Neuron (in vitro differentiated cells): ENCODE measurements at regions not wholly inside any gene's neighbourhood (a gene's known extent, or its start where the extent isn't known, plus 50 kb on each side); places are given as distances from the start of the nearest gene placed in this dataset.
"Not testable (repeated sequence)": the region's sequence is repeated elsewhere in the genome, so short reads cannot be mapped to it uniquely, and the experiment has no call there.

ENCODE experiments used
- H2AFZ ChIP-seq: one replicate; pipeline ENCODE4 v1.6.1; 2013; ENCODE audit warnings: low read depth, mild to moderate bottlenecking, inconsistent platforms, low read length, moderate library complexity
- H3K27me3 ChIP-seq: one replicate; pipeline ENCODE4 v1.6.1; 2013; ENCODE audit warnings: low read length; ENCODE audit not compliant: insufficient read depth
- H3K36me3 ChIP-seq: one replicate; pipeline ENCODE4 v1.6.1; 2013; ENCODE audit warnings: low read length; ENCODE audit not compliant: insufficient read depth
- H3K4me1 ChIP-seq: one replicate; pipeline ENCODE4 v1.6.1; 2013; ENCODE audit warnings: low read length; ENCODE audit not compliant: insufficient read depth
- H3K4me3 ChIP-seq: 2 replicates; pipeline ENCODE4 v1.5.1; 2013; ENCODE audit warnings: mild to moderate bottlenecking, low read length, moderate library complexity
- H3K9me3 ChIP-seq: one replicate; pipeline ENCODE4 v1.6.1; 2013; ENCODE audit warnings: low read length

DNA sequence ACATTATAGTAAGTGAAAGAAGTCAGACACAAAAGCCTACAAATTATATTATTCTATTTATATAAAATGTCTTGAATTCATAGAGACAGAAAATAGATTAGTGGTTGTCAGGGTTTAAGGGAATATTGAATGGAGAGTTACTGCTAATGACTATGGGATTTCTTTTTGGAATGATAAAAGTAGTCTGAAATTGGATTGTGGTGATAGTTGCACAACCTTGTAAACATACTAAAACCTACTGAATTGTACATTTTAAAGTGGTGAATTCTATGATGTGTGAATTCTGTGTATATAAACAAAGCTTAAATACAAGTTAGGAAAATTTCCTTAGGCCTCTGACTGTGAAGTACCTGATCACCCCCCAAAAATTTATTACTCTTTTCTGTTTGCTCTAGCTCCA lies 343.1 kb downstream of the TFAP2B start:
- H3K4me1 ChIP-seq: no peaks in the 10 kb centered on the region
- H3K36me3 ChIP-seq: no peaks in the 10 kb centered on the region
- no peak overlapping the region for H3K4me3 ChIP-seq
- no peaks in the 10 kb centered on the region for H3K27me3 ChIP-seq
- no peaks in the 10 kb centered on the region for H3K9me3 ChIP-seq
- no peak overlapping the region for H2AFZ ChIP-seq

DNA sequence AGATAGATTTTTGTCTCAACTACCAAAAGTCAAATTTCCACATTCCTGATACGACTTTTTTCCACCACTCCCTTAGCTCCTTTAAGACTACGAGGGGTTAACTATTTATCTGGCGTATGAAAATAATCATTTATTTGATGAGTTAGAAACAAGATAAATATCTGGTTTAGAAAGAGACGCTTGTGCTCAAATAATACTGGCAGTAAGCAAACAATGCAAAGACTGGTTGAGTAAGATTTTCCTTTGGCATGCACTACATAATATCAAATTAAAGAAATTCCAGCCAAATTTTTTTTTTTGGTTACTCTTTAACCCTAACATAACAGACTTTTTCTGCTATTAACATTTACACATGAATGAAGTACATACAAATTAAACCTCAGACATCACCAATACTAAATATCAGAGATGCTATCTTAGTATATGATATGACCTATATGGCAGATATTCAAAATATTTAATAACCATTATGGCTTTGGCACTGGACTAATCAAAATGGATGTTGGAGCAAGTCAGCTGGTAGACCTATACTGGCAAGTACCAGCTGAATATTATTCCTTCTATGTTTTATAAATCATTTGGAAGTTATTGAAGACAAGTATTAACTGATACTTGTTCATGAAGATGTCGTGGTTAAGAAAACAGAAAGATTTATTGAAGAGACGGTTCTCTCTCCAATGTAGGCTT lies 345.3 kb downstream of the TFAP2B start:
- Histone ChIP-seq H3K4me1 (no peaks in the 10 kb centered on the region), H3K27me3 (no peaks in the 10 kb centered on the region), H3K36me3 (no peaks in the 10 kb centered on the region)

DNA sequence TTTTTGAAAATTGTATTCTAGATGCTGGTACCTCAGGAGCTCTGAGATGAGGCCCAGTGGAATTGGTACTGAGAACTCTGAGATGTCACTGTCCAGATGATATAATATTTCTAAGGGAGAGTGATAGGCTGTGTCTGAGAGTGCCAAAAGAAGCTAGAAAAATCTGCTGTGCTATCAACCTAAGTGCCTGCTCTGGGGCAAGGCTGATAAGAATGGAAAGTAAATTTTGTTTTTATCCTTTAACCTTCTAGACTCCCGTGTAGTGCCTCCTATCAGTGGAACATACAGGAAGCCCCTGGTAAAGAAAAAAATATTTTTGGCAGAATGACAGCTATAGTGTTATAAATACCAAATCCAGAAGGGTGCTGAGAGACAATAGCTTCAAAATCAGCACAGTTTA lies 348.2 kb downstream of the TFAP2B start:
- Histone ChIP-seq H3K4me3 (no peak overlapping the region), H3K36me3 (no peaks in the 10 kb centered on the region), H3K9me3 (no peaks in the 10 kb centered on the region), H3K4me1 (no peaks in the 10 kb centered on the region), H2AFZ (no peak overlapping the region), H3K27me3 (no peaks in the 10 kb centered on the region)

More for the DNA sequence above, 345.3 kb downstream of the TFAP2B start:
- Histone ChIP-seq H3K4me3 (no peak overlapping the region), H3K9me3 (no peaks in the 10 kb centered on the region), H2AFZ (no peak overlapping the region)

DNA sequence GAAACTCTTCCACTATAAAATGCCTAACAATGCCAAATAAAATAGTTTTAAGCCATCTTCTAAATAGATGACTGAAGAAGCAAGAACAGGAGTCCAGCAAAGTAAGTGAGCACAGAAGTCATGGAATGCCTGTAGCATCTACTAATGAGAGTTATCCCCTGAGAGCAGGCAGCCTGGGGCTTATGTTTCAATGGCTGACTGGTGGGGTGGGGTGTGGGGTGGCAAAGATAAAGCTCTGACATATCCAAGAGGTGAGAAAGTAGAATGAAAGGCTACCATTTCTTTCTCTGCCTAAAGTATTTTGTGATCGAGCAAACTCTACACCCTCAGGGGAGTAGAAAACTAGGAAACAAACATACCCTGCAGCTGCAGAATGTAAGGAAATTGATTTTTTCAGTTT lies 348.8 kb downstream of the TFAP2B start:
- H3K27me3 ChIP-seq: no peaks in the 10 kb centered on the region

DNA sequence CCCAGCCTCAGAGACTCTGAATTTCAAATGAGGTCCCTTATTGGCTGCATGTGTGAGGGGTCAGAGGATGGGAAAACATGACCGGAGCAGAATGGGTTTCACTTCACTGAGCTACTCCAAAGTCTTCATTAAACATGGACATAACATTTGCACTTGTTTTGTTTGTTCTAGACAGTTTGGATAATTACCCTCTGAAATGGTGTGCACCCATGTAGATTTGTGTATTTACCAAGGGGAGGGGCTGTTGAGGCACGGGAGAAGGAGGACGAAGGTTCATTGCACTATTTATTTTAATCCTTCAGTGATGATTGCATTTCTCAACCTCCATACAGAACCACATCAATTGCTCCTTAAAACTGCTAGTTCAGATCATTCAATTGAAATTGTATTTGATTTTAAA lies 364.2 kb downstream of the TFAP2B start:
- Histone ChIP-seq H2AFZ (no peak overlapping the region), H3K27me3 (no peaks in the 10 kb centered on the region), H3K36me3 (no peaks in the 10 kb centered on the region), H3K9me3 (no peaks in the 10 kb centered on the region), H3K4me1 (peaks cover 10% of the 10 kb centered on the region), H3K4me3 (no peak overlapping the region)

More for the DNA sequence above, 348.8 kb downstream of the TFAP2B start:
- Histone ChIP-seq H2AFZ (no peak overlapping the region), H3K36me3 (no peaks in the 10 kb centered on the region), H3K9me3 (no peaks in the 10 kb centered on the region), H3K4me3 (no peak overlapping the region), H3K4me1 (no peaks in the 10 kb centered on the region)

DNA sequence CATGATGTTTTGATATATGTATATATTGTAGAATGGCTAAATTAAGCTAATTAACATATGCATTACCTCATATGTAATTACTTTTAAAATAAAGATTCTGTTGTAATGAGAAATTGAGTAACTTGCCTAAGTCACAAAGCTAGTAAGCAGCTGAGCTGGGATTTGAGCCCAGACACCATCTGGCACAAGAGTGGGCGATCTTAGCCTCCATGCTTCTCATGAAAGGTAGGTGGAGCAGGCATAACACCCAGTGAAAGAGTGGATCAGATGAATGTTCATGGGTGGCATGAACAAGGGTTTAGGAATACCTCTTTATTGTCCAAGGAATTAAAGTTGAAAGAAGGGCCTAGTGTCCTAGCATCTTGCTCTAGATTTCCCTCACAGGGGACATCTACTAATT lies 365.4 kb downstream of the TFAP2B start:
- peaks cover 10% of the 10 kb centered on the region for H3K4me1 ChIP-seq
- no peak overlapping the region for H3K4me3 ChIP-seq
- H3K9me3 ChIP-seq: no peaks in the 10 kb centered on the region
- no peak overlapping the region for H2AFZ ChIP-seq
- H3K27me3 ChIP-seq: no peaks in the 10 kb centered on the region
- no peaks in the 10 kb centered on the region for H3K36me3 ChIP-seq

DNA sequence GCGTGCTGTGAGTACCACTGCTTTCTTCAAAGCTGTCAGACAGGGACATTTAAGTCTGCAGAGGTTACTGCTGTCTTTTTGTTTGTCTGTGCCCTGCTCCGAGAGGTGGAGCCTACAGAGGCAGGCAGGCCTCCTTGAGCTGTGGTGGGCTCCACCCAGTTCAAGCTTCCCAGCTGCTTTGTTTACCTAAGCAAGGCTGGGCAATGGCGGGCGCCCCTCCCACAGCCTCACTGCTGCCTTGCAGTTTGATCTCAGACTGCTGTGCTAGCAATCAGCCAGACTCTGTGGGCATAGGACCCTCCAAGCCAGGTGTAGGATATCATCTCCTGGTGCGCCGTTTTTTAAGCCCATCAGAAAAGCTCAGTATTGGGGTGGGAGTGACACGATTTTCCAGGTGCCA lies 374.5 kb downstream of the TFAP2B start:
- H3K4me1 ChIP-seq, H2AFZ ChIP-seq, H3K4me3 ChIP-seq, H3K9me3 ChIP-seq, H3K36me3 ChIP-seq, H3K27me3 ChIP-seq: not testable (repeated sequence)

DNA sequence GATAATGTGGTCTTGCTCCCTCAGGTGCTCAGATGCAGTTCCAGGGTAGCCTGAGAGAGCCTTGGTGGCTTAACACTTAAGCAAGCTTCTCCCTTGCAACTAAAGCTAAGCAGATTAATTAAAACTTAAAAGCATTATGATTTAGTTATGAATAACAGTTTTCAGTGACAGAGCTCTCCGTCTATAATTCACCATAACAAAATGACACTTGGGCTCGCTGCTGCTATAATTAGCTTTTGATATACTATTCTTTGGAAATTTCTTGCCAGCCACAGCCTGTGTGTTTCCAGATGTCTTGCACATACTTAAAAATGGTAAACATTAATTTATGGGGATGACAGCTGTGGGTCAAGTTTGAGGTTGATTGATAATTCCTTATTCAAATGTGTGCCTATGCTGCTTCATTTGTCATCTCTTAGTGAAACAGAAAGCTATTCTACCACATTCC lies 380.5 kb downstream of the TFAP2B start:
- no peaks in the 10 kb centered on the region for H3K9me3 ChIP-seq
- no peaks in the 10 kb centered on the region for H3K4me1 ChIP-seq
- H3K36me3 ChIP-seq: no peaks in the 10 kb centered on the region
- H3K27me3 ChIP-seq: no peaks in the 10 kb centered on the region
- H3K4me3 ChIP-seq: no peak overlapping the region
- no peak overlapping the region for H2AFZ ChIP-seq

DNA sequence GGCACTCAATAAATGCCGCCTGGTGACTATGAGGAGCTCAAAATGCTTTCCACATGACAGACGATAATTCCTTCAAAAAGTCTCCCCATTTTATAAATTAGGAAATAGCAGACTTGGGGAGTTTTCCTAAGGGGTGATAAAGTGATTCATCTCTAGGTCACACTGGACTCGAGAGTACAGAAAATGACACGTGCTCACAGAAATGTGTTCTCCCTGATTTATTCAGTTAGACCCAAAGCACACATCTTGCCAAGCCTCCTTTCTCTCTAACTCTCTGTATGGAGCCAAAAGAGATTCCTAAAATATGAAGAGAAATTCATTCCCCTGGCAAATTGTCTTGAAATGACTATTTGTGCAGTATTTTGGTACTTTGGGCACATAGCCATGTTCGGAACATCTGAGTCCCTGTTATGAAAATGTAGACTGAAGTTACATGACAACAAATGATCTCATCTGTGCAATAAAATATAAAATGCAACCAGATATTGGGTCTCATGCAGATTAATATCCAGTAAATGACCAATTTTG lies 381.1 kb downstream of the TFAP2B start:
- H2AFZ ChIP-seq: no peak overlapping the region
- no peaks in the 10 kb centered on the region for H3K4me1 ChIP-seq
- no peak overlapping the region for H3K4me3 ChIP-seq
- no peaks in the 10 kb centered on the region for H3K9me3 ChIP-seq
- no peaks in the 10 kb centered on the region for H3K36me3 ChIP-seq
- H3K27me3 ChIP-seq: no peaks in the 10 kb centered on the region

DNA sequence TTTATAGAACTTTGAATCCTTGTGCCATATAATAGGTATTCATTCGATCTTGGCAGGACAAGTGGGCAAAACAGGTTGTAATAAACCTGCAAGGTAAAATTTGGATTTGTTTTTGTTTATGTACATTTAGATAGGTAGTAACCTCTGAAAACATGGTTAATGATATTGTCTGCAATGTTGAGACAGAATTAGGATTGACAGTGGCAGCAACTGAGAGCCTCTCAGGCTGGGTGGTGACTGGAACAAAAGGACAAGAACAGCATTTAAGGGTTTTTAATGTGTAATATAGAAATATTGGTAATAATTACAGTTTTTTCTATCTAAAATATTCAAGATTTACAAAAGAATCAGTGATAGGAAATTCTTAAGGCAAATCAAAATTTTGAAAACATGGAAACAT lies 382.0 kb downstream of the TFAP2B start:
- Histone ChIP-seq H3K9me3 (no peaks in the 10 kb centered on the region), H3K4me1 (no peaks in the 10 kb centered on the region), H3K27me3 (no peaks in the 10 kb centered on the region), H3K4me3 (no peak overlapping the region), H3K36me3 (no peaks in the 10 kb centered on the region), H2AFZ (no peak overlapping the region)

DNA sequence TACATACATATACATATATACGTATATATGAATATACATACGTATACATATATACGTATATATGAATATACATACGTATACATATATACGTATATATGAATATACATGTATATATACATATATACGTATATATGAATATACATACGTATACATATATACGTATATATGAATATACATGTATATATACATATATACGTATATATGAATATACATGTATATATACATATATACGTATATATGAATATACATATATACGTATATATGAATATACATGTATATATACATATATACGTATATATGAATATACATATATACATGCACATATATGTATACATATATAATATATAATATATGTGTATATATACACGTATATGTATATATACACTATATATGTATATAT lies 384.0 kb downstream of the TFAP2B start:
- H3K9me3 ChIP-seq, H3K27me3 ChIP-seq, H2AFZ ChIP-seq, H3K36me3 ChIP-seq, H3K4me3 ChIP-seq, H3K4me1 ChIP-seq: not testable (repeated sequence)

DNA sequence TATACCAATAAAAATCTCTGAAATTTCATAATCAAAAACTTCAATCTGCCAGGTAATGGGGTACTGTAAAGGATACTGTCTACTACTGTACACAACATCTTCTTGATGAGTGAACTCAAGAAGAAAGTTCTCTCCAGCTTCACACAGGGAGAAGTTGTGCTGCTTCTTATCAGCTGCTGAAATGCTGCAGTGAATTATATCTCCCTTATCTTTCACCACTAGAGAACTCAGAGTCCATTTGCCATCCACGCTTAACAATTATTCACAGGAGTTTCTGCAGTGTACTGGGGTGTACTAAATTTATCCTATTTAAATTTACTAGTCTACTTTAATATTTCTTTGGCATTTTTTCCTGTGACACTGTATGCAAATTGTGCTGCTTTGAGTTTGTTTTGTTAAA lies 384.8 kb downstream of the TFAP2B start:
- Histone ChIP-seq H3K36me3 (no peaks in the 10 kb centered on the region), H2AFZ (no peak overlapping the region), H3K4me3 (no peak overlapping the region), H3K27me3 (no peaks in the 10 kb centered on the region), H3K4me1 (no peaks in the 10 kb centered on the region), H3K9me3 (no peaks in the 10 kb centered on the region)

DNA sequence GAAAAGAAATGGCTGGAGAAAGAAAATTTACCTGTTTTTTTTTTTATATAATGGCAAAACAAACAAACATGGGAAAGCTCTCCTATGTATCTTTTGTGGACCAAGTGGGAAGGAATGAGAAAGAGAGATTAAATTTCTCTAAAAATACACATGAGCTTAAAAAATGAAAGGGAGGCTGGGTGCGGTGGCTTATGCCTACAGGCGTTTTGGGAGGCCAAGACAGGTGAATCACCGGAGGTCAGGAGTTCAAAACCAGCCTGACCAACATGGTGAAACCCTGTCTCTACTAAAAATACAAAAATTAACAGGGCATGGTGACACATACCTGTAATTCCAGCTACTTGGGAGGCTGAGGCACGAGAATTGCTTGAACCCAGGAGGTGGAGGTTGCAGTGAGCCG lies 388.0 kb downstream of the TFAP2B start:
- H3K4me1 ChIP-seq, H3K36me3 ChIP-seq, H3K4me3 ChIP-seq, H2AFZ ChIP-seq, H3K27me3 ChIP-seq, H3K9me3 ChIP-seq: not testable (repeated sequence)

DNA sequence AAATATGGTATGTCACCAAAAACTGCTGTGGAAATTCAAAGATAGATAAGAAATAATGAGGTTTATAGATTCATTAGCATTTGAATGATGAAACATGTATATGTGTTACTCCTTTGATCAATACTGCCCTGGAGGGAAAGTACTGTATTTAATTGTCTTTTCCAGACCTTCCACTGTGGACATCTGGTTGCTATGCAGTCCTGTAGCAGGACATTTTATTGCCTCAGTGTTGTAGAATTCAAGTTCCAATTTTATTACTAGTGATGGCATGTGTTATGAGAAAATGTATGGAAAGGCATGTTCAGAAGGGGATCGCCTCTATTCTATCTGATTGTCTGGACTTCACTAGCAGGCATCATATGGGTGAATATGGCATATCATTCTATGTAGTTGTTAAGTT lies 391.0 kb downstream of the TFAP2B start:
- H3K36me3 ChIP-seq: no peaks in the 10 kb centered on the region

More for the DNA sequence above, 391.0 kb downstream of the TFAP2B start:
- no peak overlapping the region for H3K4me3 ChIP-seq
- no peak overlapping the region for H2AFZ ChIP-seq
- no peaks in the 10 kb centered on the region for H3K27me3 ChIP-seq
- H3K4me1 ChIP-seq: peaks cover 1% of the 10 kb centered on the region
- no peaks in the 10 kb centered on the region for H3K9me3 ChIP-seq
